BLaER1 treated with 17β-estradiol and CSF1 and Interleukin-3, amounts not matched to agents 10 nM and 100 nM (cell line): ENCODE measurements at regions not wholly inside any gene's neighbourhood (a gene's known extent, or its start where the extent isn't known, plus 50 kb on each side); places are given as distances from the start of the nearest gene placed in this dataset.
"Not testable (repeated sequence)": the region's sequence is repeated elsewhere in the genome, so short reads cannot be mapped to it uniquely, and the experiment has no call there.

Experiments
- H3K27ac ChIP-seq, 11 experiments: shearing (Covaris generic); formaldehyde crosslinking; 2 replicates each; pipeline ENCODE4 v1.8.1; 2022
- H3K27me3 ChIP-seq, 11 experiments: shearing (Covaris generic); formaldehyde crosslinking; 2 replicates each; pipeline ENCODE4 v1.8.1; 2022
- H3K36me3 ChIP-seq, 11 experiments: shearing (Covaris generic); formaldehyde crosslinking; 2 replicates each; pipeline ENCODE4 v1.8.1; 2022
- H3K4me1 ChIP-seq, 10 experiments: shearing (Covaris generic); formaldehyde crosslinking; 2 replicates each; pipeline ENCODE4 v1.8.1; 2022
- H3K4me2 ChIP-seq, 11 experiments: shearing (Covaris generic); formaldehyde crosslinking; 2 replicates each; pipeline ENCODE4 v1.8.1; 2022
- H3K4me3 ChIP-seq, 10 experiments: shearing (Covaris generic); formaldehyde crosslinking; 2 replicates each; pipeline ENCODE4 v1.8.1; 2022
- H3K9ac ChIP-seq, 11 experiments: shearing (Covaris generic); formaldehyde crosslinking; 2 replicates each; pipeline ENCODE4 v1.8.1; 2022
- H3K9me3 ChIP-seq, 11 experiments: shearing (Covaris generic); formaldehyde crosslinking; replicated peaks in 1 of 11; 2 replicates each; pipeline ENCODE4 v1.8.1; 2022
- H4K20me1 ChIP-seq, 11 experiments: shearing (Covaris generic); formaldehyde crosslinking; 2 replicates each; pipeline ENCODE4 v1.8.1; 2022
- Cebpa-rat ChIP-seq, 11 experiments: shearing (Covaris generic); IDR thresholded peaks; 2 replicates each; pipeline ENCODE4 v1.8.1; 2022

DNA sequence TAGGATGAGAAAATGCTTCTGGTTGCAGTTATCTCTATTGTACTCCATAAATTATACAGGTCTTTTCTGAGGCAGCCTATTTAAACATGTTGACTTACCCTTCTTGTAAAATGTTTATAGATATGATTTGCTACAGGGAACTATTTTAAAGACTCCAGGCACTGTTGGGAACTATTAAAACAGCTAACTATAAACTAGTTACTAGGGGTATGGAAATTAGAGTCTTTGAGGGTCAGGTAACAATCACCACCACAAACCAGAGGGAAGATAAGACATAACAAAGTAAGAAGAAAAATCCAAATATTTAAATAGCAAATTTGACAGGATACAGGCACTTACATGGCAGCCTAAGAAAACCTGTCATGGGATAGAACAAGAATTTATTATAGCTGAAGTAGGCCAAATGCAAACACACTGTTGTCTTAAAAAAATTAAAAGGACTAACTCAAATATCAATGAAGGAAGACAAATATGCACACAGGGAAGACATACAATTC, 251.0 kb upstream of the CWC22 start:
- H3K27me3 ChIP-seq, result no peaks in the 10 kb centered on the region
- H3K36me3 ChIP-seq, result no peaks in the 10 kb centered on the region
- H3K9ac ChIP-seq, result no peak overlapping the region
- TF ChIP-seq Cebpa-rat (IDR thresholded peaks at IDR 0.05), result no peak
- no peaks in the 10 kb centered on the region for H4K20me1 ChIP-seq
- peaks cover 0 to 9% (median 0%) of the 10 kb centered on the region in 10 experiments; a peak in 2 of 20 replicates for H3K4me1 ChIP-seq
- no peak overlapping the region for H3K27ac ChIP-seq
- H3K4me2 ChIP-seq, result no peak overlapping the region
- H3K4me3 ChIP-seq, result no peak overlapping the region
- no peaks in the 10 kb centered on the region for H3K9me3 ChIP-seq

DNA sequence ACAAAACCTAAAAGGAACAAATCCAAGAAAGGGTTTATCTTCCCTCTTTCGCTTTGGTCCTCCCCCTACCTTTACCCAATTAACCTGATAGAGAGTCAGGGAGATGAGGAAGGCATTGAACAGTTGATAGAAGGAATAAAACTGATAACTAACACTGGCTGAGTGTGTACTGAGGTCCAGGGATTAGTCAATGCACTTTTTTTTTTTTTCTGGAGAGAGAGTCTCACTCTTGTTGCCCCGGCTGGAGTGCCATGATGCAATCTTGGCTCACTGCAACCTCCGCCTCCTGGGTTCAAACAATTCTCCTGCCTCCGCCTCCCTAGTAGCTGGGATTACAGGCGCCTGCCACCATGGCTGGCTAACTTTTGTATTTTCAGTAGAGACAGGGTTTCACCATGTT, 250.2 kb upstream of the CWC22 start:
- H3K27ac ChIP-seq, result no peak overlapping the region
- H3K36me3 ChIP-seq, result no peaks in the 10 kb centered on the region
- no peak overlapping the region for H3K9ac ChIP-seq
- H3K4me2 ChIP-seq, result no peak overlapping the region
- H4K20me1 ChIP-seq, result no peaks in the 10 kb centered on the region
- H3K4me3 ChIP-seq, result no peak overlapping the region
- H3K9me3 ChIP-seq, result no peaks in the 10 kb centered on the region
- no peak for TF ChIP-seq Cebpa-rat (IDR thresholded peaks at IDR 0.05)
- H3K27me3 ChIP-seq, result no peaks in the 10 kb centered on the region
- peaks cover 0 to 9% (median 0%) of the 10 kb centered on the region in 10 experiments; a peak in 2 of 20 replicates for H3K4me1 ChIP-seq

DNA sequence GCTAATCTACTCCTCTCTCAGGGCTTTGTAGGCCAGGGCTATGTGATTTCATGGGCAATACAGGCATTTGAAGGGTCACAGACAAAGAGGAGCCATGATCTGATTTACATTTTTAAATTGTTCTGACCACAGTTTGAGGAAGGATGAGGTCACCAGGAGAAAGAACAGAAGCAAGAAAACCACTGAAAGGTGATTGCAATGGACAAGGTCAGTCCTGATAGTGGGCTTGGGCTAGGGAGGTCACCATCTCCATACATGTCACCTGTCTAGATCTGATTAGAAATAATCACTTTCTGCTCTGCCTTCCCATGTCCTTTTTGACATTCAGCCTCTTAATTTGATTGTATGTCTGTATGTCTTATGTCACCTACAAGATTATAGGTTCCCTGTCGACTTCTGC, 248.9 kb upstream of the CWC22 start:
- H3K27ac ChIP-seq, result no peak overlapping the region
- H3K4me1 ChIP-seq, result peaks cover 0 to 5% (median 0%) of the 10 kb centered on the region in 10 experiments; a peak in 2 of 20 replicates
- H3K4me3 ChIP-seq, result no peak overlapping the region
- no peaks in the 10 kb centered on the region for H3K36me3 ChIP-seq
- no peaks in the 10 kb centered on the region for H3K9me3 ChIP-seq
- no peak for TF ChIP-seq Cebpa-rat (IDR thresholded peaks at IDR 0.05)
- H3K4me2 ChIP-seq, result no peak overlapping the region
- no peaks in the 10 kb centered on the region for H3K27me3 ChIP-seq
- H4K20me1 ChIP-seq, result no peaks in the 10 kb centered on the region
- no peak overlapping the region for H3K9ac ChIP-seq

DNA sequence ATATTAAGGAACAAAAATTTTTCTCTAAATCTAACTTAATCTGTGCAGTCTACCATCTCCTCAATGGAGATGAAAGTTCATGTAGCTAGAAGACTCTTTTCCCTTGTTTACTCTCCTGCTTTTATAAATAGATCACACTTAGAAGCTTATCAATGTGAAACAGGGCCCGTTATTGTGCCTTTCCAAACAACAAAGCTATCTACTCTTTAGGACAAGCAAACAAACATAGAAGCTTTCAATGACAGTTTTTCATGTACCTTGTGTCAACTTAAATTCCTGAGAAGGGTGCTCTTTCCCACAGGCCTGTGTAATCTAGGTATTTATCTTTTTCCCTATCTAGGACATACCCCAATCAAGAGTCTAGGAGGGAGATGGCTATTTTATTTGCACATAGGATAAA, 247.8 kb upstream of the CWC22 start:
- no peak overlapping the region for H3K27ac ChIP-seq
- H3K9ac ChIP-seq, result no peak overlapping the region
- no peaks in the 10 kb centered on the region for H3K36me3 ChIP-seq
- no peaks in the 10 kb centered on the region for H4K20me1 ChIP-seq
- H3K4me1 ChIP-seq, result no peaks in the 10 kb centered on the region
- no peak overlapping the region for H3K4me2 ChIP-seq
- H3K27me3 ChIP-seq, result no peaks in the 10 kb centered on the region
- H3K4me3 ChIP-seq, result no peak overlapping the region
- H3K9me3 ChIP-seq, result no peaks in the 10 kb centered on the region
- TF ChIP-seq Cebpa-rat (IDR thresholded peaks at IDR 0.05), result no peak

DNA sequence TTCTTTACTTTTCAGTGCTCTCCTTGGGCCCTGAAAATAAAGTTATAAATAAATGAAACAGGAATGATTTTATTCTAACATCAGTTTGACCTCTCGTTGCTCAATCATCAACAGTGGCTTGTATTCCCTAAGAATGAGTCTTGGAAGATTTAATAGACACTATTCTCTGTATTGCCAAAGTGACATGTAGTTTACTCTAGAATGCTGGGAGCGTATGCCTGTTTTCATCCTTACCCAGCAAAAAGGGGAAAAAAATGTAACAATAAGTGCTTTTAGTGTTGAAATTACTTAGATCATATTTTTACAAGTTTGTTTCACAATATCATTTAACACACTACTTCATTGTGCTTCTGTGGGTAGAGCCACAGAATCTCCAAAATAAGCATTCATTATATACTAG, 240.6 kb upstream of the CWC22 start:
- H3K27ac ChIP-seq, result no peak overlapping the region
- no peak for TF ChIP-seq Cebpa-rat (IDR thresholded peaks at IDR 0.05)
- H3K36me3 ChIP-seq, result no peaks in the 10 kb centered on the region
- no peaks in the 10 kb centered on the region for H3K9me3 ChIP-seq
- no peak overlapping the region for H3K4me2 ChIP-seq
- no peaks in the 10 kb centered on the region for H4K20me1 ChIP-seq
- no peak overlapping the region for H3K4me3 ChIP-seq
- H3K4me1 ChIP-seq, result no peaks in the 10 kb centered on the region
- no peaks in the 10 kb centered on the region for H3K27me3 ChIP-seq
- H3K9ac ChIP-seq, result no peak overlapping the region

DNA sequence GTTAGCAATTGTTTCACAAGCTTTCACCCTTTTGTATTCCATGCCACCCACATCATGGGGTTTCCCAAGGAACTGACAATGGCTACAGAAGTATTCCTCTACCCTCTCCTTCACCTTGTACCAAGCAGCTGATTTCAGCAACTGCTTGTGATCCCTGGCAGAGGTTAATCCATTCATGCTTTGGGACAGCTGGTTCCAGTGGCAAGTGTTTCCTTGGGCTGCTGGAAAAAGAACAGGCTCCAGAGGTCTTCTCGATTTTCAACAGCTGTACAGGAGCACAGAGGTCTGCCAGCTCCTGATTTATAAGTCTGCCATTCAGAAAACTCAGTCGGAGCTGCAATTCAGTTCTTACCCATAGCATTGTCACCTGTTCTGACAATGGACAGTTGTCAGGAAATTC, 239.2 kb upstream of the CWC22 start:
- H3K9me3 ChIP-seq, result no peaks in the 10 kb centered on the region
- H3K27me3 ChIP-seq, result no peaks in the 10 kb centered on the region
- no peak overlapping the region for H3K9ac ChIP-seq
- H3K4me3 ChIP-seq, result no peak overlapping the region
- no peak overlapping the region for H3K27ac ChIP-seq
- H4K20me1 ChIP-seq, result no peaks in the 10 kb centered on the region
- H3K4me1 ChIP-seq, result no peaks in the 10 kb centered on the region
- no peak for TF ChIP-seq Cebpa-rat (IDR thresholded peaks at IDR 0.05)
- no peaks in the 10 kb centered on the region for H3K36me3 ChIP-seq
- H3K4me2 ChIP-seq, result no peak overlapping the region

DNA sequence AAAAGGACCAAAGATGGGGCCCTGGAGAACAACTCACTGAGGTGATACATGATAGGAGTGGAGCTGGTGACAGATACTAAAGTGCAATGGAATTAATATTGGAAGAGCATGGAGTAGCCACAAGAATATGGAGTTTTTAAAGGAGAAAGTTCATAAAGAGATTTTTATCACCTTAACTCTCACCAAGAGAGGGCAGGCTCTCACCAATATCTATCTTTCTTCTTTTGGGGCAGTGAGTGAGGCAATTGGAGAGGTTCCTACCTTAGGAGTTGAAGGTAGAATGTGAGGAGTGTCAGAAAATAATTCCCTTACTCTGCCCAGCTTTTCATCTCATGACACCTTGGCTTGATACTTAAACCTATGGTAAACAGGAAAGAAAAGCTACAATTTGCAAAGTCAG, 233.7 kb upstream of the CWC22 start:
- TF ChIP-seq Cebpa-rat (IDR thresholded peaks at IDR 0.05), result no peak
- no peaks in the 10 kb centered on the region for H3K4me1 ChIP-seq
- H3K27me3 ChIP-seq, result no peaks in the 10 kb centered on the region
- no peak overlapping the region for H3K4me2 ChIP-seq
- H3K4me3 ChIP-seq, result no peak overlapping the region
- no peaks in the 10 kb centered on the region for H3K9me3 ChIP-seq
- no peaks in the 10 kb centered on the region for H4K20me1 ChIP-seq
- no peak overlapping the region for H3K27ac ChIP-seq
- no peaks in the 10 kb centered on the region for H3K36me3 ChIP-seq
- H3K9ac ChIP-seq, result no peak overlapping the region

DNA sequence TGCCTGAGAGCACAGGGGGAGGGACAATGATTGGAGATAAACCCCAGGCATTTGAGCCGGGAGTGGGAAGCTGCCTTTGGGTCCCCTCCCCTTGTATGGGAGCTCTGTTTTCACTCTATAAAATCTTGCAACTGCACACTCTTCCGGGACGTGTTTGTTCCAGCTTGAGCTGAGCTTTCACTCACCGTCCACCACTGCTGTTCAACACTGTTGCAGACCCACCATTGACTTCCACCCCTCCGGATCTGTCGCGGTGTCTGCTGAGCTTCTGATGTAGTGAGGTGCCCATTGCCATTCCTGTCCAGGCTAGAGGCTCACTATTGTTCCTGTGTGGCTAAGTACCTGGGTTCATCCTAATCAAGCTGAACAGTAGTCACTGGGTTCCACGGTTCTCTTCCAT, 231.6 kb upstream of the CWC22 start:
- no peak for TF ChIP-seq Cebpa-rat (IDR thresholded peaks at IDR 0.05)
- Histone ChIP-seq H3K4me2 (no peak overlapping the region), H3K9me3 (no peaks in the 10 kb centered on the region), H3K27ac (no peak overlapping the region), H3K9ac (no peak overlapping the region), H3K36me3 (no peaks in the 10 kb centered on the region), H3K27me3 (no peaks in the 10 kb centered on the region), H3K4me1 (no peaks in the 10 kb centered on the region), H4K20me1 (no peaks in the 10 kb centered on the region), H3K4me3 (no peak overlapping the region)

DNA sequence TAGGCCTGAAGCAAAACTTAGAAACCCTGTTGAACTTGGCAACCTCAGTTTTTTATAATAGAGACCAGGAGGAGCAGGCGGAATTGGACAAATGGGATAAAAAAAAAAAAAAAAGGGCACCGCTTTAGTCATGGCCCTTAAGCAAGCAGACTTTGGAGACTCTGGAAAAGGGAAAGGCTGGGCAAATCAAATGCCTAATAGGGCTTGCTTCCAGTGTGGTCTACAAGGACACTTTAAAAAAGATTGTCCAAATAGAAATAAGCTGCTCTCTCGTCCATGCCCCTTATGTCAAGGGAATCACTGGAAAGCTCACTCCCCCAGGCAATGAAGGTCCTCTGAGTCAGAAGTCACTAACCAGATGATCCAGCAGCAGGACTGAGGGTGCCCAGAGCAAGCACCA, 229.0 kb upstream of the CWC22 start:
- not testable (repeated sequence) for H3K9me3 ChIP-seq, H3K4me2 ChIP-seq, H3K36me3 ChIP-seq, H3K4me3 ChIP-seq, H3K9ac ChIP-seq, H3K4me1 ChIP-seq, H4K20me1 ChIP-seq, H3K27ac ChIP-seq, H3K27me3 ChIP-seq

DNA sequence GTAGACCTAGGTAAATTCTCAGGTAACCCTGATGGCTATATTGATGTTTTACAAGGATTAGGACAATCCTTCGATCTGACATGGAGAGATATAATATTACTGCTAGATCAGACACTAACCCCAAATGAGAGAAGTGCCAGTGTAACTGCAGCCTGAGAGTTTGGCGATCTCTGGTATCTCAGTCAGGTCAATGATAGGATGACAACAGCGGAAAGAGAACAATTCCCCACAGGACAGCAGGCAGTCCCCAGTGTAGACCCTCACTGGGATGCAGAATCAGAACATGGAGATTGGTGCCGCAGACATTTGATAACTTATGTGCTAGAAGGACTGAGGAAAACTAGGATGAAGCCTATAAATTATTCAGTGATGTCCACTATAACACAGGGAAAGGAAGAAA, 228.4 kb upstream of the CWC22 start:
- H3K9me3 ChIP-seq, H3K27me3 ChIP-seq, H4K20me1 ChIP-seq, H3K36me3 ChIP-seq, H3K4me3 ChIP-seq, H3K4me1 ChIP-seq, H3K9ac ChIP-seq, H3K27ac ChIP-seq, H3K4me2 ChIP-seq: not testable (repeated sequence)

DNA sequence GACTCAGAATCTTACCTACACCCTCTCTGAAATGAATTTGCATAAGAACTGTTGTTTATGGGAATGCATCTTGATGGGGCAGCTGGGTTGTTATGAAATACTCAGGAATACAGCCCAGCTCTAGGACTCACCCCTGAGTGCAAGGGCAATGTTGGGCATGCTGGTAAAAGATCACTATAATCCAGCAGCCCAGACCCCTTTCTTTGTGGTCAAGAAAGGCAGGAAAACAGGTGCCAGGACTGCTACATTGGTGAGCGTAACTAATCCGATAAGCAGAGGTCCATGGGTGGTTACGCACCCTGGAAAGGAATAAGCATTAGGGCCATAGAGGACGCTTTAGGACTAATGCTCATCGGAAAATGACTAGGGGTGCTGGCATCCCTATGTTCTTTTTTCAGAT, 227.9 kb upstream of the CWC22 start:
- H3K4me2 ChIP-seq, H4K20me1 ChIP-seq, H3K4me1 ChIP-seq, H3K27ac ChIP-seq, H3K9ac ChIP-seq, H3K4me3 ChIP-seq, H3K36me3 ChIP-seq, H3K27me3 ChIP-seq, H3K9me3 ChIP-seq: not testable (repeated sequence)
